DMS53 (cell line): ENCODE measurements at regions not wholly inside any gene's neighbourhood (a gene's known extent, or its start where the extent isn't known, plus 50 kb on each side); places are given as distances from the start of the nearest gene placed in this dataset.
"Not testable (repeated sequence)": the region's sequence is repeated elsewhere in the genome, so short reads cannot be mapped to it uniquely, and the experiment has no call there.

Experiments used
- DNase-seq: peaks from one replicate; lab custom pipeline; 2025; lab: John Stamatoyannopoulos, UW

GRCh38 chr22:49676783-49677494 is 150.7 kb downstream of the BRD1 start:
- no peak for DNase-seq

- DNase-seq: no peak
Measured at GRCh38 chr22:49676230-49676629, 151.4 kb downstream of the BRD1 start.

DNA sequence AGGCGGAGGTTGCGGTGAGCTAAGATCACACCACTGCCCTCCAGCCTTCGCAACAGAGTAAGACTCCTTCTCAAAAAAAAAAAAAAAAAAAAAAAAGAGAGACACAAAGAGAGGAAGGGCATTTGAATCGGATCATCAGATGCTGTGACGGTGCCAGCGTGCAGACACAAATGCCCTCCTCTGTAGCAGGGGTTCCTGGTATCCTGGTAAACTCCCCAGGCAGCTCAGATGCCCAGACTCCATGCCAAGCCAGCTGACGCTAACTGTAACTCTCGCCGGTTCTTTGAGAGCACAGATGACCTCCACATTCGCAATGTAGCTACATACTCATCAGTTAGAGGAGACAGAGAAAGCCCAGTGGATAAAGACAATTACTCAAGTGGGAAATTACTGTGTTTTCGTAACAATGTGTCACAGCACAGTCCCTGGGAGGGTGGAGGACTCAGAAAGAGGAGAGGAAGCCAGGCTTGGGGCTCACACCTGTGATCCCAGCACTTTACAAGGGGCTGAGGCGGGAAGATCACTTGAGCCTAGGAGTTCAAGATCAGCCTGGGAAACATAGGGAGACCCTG is 153.1 kb downstream of the BRD1 start:
- DNase-seq: no peak

DNA sequence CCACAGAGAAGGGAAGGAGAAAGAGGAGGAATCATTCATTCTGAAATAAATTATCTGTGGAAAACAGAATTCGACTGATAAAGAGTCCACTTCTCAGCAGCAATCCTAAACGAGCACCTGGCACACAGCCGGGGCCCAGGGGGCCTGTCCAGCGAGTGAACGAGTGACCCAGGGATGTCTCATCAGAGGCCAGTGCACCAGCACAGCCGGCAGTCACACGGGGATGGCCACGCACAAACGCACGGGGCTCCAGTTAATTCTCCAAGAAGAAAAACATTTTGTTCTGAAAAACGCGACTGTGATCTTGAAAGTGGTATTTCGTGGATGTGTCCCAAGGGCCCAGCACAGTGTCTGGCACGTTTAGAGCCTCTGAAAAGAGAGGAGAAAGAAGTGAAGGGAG is 154.6 kb downstream of the BRD1 start:
- DNase-seq: no peak

DNA sequence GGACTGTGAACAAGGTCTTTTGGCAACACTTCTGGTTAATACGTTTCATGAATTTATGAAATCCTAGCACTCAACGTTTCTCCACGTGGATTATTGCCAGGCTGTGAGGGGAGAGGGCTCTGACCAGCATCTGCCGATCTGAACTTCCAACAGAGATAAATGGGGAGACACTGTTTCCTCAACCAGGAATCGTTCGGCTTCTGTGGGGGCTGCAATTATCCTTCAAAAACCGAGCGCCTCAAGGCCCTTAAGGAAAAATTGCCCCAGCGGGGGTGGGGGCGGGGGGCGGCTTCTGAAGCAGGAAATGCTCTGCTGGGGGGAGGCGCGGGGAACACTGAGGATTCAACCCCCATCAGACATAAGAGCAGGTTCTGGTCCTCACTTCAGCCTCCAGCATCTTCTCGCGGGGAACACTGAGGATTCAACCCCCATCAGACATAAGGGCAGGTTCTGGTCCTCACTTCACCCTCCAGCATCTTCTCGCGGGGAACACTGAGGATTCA is 155.6 kb downstream of the BRD1 start:
- no peak for DNase-seq

GRCh38 chr22:49671331-49672013 is 156.2 kb downstream of the BRD1 start:
- no peak for DNase-seq

- DNase-seq: no peak
Measured at GRCh38 chr22:49670456-49671330, 157.0 kb downstream of the BRD1 start.

DNA sequence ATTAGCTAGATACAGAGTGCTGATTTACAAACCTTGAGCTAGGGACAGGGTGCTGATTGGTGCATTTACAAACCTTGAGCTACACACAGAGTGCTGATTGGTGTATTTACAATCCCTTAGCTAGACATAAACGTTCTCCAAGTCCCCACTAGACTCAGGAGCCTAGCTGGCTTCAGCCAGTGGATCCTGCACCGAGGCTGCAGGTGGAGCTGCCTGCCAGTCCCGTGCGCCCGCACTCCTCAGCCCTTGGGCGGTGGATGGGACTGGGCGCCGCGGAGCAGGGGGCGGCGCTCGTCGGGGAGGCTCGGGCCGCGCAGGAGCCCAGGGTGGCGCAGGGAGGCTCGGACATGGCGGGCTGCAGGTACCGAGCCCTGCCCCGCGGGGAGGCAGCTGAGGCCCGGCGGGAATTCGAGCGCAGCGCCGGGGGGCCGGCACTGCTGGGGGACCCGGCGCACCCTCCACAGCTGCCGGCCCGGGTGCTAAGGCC is 157.7 kb downstream of the BRD1 start:
- not testable (repeated sequence) for DNase-seq

DNA sequence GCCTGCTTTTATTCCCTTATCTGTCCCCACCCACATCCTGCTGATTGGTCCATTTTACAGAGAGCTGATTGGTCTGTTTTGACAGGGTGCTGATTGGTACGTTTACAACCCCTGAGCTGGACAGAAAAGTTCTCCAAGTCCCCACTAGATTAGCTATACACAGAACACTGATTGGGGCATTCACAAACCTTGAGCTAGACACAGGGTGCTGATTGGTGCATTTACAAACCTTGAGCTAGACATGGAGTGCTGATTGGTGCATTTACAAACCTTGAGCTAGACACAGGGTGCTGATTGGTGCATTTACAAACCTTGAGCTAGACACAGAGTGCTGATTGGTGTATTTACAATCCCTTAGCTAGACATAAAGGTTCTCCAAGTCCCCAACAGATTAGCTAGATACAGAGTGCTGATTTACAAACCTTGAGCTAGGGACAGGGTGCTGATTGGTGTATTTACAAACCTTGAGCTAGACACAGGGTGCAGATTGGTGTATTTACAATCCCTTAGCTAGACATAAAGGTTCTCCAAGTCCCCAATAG is 158.2 kb downstream of the BRD1 start:
- not testable (repeated sequence) for DNase-seq

GRCh38 chr22:49668402-49668801 is 159.3 kb downstream of the BRD1 start:
- DNase-seq: no peak

DNA sequence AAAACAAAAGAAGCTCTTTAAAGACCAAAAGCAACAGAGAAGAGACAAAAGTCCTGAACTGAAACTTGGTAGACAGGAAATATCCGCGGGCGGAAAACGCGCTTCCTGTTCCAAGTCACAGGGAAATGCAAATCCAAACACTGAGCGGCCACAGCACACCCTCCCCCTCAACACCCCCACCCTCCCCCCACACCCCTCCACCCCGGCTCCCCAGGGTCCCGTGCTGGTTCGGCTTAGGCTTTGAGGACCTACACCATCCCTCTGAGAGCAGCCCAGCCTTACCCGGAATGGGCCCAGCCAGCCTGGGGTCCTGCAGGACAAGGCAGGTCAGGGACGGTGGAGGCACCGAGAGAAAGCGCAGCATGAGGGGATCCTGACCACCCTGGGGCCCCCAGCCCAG is 160.4 kb downstream of the BRD1 start:
- no peak for DNase-seq

DNA sequence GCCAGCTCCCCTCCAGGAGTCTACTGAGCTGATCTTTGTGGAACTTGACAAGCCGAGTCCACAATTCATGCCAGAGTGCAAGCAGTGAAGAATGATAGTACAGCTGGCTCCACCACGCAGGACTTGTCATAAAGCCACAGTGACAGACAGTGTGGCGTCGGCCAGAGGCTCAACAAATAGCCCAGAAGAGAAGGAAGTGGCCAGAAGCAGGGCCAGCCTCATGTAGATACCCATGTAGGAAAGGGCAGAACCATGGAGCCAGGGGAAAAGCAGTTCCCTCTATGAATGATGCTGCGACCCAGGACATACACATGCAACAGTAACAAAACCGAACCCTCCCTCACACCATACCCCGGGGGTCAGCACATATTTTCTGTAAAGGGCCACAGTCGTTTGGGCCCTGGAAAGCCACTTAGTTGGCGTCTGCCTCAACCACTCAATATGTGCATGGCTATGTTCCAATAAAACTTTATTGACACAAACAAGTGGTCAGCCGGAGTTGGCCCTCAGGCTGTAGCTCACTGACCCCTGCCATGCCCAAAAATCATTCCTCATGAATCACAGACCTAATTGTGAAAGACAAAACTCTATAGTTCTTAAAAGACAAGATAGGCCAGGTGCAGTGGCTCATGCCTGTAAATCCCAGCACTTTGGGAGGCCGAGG is 161.4 kb downstream of the BRD1 start:
- no peak for DNase-seq

DNA sequence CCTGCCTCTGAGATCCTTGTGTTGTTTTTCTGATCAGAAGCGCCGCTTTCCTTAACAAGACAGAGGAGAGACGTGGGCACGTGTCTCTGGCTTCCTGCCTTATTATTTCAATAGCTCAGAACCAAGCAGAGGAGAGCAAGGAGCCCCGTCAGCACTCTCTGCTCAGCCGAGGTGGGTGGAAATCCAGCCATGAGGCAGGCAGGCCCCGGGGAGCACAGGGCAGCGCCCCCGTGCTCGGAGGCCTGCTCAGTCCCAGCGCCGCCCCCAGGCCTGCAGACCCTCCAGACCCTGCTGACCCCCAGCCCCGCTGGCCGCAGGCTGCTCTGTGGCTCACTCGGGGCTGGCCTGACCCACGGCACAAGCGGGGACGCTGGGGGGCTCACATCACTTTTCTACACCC is 162.8 kb downstream of the BRD1 start:
- no peak for DNase-seq

- DNase-seq: no peak
Measured at GRCh38 chr22:49664371-49664881, 163.2 kb downstream of the BRD1 start.

- no peak for DNase-seq
Measured at GRCh38 chr22:49663823-49664222, 163.8 kb downstream of the BRD1 start.

GRCh38 chr22:49663311-49663711 is 164.4 kb downstream of the BRD1 start:
- DNase-seq: no peak

- DNase-seq: no peak
Measured at GRCh38 chr22:49662681-49663080, 165.0 kb downstream of the BRD1 start.

GRCh38 chr22:49660794-49661781 is 166.6 kb downstream of the BRD1 start:
- DNase-seq: no peak

GRCh38 chr22:49660321-49660720 is 167.4 kb downstream of the BRD1 start:
- DNase-seq: no peak

- no peak for DNase-seq
Measured at GRCh38 chr22:49659924-49660315, 167.8 kb downstream of the BRD1 start.
